NCI-H2029 (cell line): ENCODE measurements at regions not wholly inside any gene's neighbourhood (a gene's known extent, or its start where the extent isn't known, plus 50 kb on each side); places are given as distances from the start of the nearest gene placed in this dataset.

Experiments
- DNase-seq: peaks from one replicate; lab custom pipeline; 2025; lab: John Stamatoyannopoulos, UW

DNA sequence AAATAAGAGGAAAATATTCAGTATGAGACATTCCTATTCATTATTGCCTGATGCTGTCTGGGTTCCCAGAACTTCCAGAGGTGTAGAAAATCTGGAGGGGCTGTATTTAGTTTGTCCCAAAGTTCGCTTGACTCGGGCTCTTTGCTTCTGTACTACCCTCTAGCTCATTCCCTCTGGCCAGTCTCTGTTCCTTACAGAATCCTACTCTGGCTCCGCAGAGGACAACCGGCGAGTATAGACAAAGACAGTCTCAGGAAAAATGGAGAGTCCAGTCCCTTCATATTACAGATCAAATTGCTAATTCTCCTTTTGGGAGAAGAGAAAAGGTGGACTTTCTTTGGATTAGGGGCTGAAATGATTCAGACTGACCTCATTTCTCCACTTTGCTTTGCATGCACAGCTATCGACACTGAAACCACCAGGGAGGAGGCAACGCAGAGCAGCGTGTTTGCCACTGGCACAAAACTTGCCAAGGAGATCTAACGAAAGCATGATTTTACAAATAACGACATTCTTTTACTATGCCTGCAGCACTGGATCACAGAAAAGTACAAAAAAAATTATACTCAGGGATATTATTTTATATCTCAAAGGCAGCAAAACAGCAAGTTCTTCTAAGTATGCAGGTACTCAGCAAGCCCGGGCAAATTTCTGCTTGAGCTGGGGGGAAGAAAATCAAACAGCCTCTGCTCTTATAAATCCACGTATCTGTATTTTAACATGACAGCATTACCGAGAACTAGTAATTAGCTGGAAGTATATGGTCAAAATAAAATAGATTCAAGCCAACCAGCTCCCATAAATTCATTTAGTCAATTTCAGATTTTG, 279.7 kb downstream of the NPR3 start:
- DNase-seq = no peak

DNA sequence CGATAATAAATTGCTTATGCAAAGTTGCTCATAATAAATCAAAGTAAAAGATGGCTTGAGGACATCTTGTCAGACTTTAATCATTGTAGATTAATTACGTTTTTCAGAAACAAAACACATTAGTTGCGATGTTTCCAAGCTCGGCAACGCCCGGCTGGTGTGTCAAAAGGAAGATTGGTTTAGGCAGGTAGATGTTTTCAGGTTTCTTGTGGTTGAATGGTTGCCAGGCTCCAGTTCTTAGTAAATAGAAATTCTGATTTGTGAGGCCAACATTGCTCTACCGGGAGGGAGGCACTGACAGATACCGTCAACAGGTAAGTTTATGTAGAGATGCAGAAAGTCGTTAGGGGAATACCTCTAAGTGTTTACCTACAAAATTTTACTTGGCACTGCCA, 280.3 kb downstream of the NPR3 start:
- no peak for DNase-seq

DNA sequence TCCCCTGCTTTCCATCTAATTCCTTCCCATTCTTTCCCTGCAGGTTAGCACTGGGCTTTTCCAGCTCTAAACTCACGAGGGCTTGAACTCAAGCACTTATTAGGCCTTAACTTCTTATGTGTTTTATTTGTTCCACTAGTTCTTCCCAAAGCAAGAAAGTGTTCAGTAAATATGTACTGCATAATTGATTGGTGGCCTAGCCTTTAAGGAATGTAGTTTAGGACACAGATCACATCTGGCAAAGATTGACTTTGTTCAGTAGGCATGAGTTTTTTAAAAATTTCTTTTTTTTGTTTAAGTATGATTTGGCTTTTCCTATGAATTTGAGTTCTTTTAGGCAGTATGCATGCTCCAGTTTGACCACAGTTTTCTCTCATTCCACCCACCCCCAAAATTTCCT, 285.2 kb downstream of the NPR3 start:
- no peak for DNase-seq

DNA sequence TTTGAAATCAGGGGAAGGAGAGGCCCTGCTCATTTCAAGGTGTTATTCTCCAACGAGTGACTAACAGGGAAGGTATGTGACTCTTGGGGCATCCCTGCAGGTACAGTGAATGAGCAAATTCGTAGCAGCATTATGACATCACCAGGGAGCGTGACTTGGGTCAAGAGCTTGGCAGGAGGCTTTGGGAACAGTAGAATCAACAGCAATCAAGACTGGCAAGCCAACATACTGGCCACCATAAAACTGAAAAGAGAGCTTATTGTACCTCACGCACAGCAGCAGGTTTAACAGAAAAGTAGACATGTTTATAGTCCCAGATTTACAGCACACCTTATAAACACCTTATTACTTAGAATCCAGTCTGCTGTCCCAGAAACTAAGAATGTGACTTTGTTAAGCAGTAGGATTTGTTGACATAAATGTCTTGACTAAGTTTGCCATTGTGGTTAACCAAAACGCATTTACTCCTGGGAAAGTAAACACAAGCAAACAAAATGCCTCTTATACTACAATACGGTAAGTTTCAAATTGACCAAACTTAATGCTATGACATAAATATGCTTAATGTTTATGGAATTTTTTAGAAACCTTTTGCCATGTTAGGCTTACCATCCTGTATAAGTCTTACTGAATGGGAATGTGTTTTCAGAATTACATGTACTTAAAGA, 297.8 kb downstream of the NPR3 start:
- DNase-seq = no peak

DNA sequence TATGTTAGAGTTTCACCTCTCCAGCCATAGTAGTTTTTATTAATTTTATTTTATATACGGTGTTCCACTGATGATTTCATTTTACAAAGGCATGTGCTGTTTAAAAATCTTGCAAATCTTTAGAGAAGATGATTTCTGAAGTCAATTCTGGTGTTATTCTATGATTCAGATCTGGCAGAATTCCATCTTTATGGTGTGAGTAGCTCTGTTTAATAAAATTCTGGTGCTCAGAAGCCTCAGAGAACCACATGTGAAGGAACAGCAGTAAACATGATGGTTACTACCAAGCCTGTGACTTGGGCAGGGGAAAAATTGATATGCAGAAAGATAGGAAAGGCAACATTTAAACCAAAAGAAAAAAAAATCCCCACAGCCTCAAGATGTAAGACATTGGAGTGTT, 299.7 kb downstream of the NPR3 start:
- no peak for DNase-seq

DNA sequence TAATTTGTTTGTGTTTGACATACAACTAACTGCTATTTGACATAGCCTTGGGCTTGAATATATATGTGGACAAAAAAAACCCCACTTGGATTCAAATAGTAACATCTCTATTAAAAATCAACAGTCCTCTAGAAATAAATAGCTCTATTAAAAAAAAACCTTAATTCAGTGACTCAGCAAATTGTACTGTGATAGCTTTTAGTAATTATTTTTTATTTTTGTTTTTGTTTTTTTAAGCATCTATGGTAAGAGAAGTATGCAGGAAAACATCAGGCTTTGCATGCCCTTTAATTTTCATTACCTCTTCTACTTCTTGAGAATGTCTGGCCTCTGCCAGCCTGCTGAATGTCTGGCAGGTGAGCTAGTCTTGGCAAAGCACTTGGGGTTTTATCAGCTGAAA, 300.7 kb downstream of the NPR3 start:
- DNase-seq = no peak

DNA sequence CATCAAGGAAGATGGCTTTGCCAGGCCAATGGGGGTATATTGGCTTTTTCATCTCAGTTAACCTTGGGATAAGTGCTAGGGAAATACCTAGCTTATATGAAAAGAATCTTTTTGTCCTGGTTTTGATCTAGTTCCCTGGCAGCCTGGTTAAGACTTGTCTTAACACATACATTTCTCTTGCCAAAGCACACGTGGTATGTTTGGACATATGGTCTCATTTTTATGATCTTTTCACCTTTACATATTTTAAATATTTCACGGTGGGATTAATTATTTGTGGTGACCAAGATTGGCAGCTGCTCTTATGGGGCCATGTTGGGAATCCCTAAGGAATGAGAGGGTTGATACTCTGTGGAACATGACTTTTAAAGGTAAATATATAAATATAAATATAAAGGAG, 312.5 kb downstream of the NPR3 start:
- no peak for DNase-seq

DNA sequence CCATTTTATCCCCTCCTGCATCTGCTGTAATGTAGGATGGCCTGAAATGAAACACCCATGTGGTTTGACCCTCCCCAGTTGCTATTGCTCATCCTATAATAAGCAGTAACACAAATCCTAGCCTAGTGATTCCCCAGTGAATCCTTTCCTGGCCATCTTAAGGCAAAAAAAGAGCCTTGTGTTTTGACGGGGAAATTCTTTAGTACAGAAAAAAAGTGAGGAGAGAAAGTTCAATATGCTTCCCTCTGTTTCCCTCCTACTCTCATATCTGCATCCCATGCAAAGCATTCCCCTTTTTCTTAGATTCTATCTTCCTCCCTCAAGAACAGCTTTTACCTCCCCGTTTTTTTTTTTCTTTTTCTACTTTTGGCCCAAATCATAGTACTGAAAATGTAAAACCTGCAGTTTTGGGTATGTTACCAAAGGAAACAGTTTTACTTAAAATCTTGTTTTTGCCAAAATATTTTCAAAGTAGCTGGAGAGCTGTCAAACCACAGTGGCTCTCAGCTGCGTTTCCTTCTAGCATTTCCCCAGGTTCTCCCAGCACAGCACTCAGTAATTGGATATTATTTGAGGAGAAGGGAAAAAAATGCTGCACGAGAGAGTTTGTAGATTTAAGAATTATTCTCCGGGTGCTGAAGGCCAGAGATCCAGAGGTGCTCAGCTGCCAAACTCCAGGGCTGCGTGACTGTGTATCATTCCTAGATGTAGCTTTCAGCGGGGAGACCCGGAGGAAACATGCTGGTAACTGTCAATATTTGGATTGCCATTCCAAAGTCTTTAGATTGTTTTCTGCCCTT, 321.4 kb downstream of the NPR3 start:
- no peak for DNase-seq

DNA sequence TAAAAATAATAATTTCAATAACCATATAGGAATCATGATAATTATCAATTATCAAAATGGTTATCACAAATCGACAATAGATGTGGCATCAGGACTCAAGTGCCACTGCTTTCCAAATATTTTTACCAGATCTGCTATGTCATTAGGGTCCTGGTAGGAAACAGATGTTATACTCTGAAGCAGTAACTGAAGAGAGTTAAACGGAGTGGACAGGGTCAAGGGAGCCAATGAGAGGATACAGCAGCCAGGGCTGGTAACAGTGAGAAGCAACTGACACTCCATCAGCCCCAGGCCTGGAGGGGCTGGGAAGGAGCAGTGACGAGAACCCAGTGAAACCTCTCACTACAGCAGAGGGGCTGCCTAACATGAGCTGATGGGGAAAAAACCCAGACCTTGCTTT, 322.4 kb downstream of the NPR3 start:
- no peak for DNase-seq

DNA sequence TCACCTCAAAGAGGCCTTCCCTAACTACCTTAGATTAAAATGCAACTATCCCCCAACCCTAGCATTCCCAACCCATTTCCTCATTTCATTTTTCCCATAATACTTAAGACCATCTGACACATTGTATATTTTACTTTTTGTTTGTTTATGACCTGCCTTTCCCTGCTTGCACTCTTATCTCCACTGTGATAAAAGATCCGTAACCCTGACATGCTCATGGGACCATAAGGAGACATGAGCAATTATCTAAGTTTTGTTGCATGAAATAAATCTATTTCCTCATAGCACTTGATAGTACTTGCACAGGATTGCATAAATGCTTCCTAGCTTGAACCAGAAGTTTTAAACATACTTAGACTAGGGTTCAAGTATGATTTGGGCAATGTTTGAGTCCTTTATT, 323.7 kb downstream of the NPR3 start:
- DNase-seq = no peak

DNA sequence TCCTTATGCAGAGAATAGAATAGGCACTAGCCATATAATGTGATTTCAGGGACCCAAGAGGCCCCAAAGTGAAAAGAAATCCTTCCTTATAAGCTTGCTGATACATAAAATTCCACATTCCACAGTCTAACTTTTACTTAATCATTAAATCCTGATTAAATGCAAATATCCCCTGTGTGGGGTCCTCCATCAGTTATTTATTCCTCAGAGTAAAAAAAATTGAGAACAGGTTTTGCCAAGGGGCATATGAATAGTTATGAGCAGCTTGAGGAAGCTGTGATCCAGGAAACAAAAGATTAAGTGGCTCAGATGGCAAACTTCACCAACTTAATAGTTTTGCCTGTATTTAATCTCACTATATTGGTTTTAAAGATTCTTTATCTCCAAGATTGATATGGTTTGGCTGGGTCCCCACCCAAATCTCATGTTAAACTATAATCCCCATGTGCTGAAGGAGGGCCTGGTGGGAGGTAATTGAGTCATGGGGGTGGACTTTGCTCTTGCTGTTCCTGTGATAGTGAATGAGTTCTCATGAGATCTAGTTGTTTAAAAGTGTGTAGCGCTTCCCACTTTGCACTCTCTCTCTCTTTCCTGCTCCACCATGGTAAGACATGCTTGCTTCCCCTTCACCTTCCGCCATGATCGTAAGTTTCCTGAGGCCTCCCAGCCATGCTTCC, 324.9 kb downstream of the NPR3 start:
- DNase-seq = no peak

DNA sequence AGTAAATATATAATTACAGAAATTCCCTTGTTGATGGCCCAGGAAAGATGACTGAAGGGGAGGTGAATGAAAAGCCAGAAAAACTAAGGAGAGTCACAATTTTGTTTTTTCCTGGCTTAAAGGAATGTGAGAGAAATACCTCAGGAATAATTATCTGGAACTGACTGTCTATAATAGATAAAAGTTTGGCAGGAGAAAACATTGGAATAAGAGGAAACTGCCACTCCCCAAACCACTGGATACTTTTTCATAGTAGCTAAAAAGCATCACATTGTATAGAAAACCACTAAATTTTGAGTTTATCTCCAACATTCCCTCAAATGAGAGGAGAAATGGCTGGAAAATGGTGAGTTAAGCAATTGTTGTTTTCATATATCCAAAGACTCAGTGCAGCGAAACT, 326.0 kb downstream of the NPR3 start:
- no peak for DNase-seq

DNA sequence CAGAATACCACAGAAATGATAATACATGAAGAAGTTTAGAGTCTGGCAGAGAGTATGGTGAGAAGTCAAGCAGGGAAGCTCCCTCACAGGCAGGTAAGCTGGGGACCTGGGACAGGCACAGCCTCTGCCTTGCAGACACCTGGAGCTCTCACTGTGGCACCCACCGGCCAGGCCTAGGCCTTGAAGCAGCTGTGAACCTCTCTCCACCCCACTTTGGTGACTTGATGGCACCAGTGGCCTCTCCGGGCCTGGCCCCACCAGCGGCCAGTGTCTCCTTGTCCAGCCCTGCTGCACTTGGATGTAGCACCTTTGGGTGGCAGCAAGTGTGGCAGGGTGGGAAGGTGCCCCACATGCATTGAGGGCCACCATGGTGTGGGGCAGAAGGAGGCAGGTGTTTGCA, 330.5 kb downstream of the NPR3 start:
- DNase-seq = no peak

DNA sequence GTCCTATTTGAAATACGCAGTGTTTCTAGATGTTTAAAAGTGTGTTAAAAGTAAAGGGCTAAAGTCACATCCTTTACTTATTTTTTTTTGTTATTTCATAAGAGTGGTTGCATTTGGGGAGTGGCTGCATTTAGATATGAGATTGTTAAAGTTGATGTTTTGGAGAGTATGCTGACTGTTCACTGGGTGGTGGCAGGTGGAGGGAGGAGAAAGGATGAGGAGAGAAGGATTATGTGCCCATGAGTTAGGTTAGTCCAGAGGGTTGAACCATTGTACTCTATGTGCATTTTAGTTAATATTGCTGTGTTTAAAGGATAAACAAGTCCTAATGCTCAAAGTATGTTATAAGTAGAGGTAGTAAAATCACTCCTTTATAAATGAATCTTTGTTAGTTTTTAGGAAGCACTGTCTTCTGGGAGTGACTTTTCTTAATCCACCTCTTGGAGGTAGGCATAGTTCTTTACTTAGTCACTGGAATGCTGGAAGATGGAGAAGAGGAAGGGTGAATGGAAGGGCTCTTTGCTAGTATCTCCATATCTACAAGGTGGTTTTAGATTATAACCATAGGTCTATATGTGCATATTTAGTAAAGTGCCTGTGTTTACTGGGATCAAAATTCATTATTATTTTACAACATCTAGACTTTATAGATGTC, 332.3 kb downstream of the NPR3 start:
- DNase-seq = no peak

DNA sequence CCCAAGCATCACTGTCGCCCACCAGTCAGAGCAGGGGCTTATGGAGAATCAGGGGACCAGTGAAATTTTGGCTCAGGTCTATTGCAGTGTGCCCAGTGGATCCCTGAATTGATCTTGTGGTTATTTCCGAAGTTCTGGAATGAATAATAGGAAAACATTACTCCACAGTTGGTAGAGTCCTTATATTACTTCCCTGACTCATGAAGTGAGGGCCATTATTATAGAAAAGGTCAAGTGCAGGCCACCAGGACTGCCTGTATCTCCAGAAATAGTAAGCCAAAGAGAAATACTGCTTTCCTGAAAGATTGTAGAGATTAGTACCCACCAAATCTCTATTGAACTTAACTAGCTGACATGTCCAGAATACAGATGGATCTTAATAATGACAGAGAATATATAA, 335.0 kb downstream of the NPR3 start:
- no peak for DNase-seq

DNA sequence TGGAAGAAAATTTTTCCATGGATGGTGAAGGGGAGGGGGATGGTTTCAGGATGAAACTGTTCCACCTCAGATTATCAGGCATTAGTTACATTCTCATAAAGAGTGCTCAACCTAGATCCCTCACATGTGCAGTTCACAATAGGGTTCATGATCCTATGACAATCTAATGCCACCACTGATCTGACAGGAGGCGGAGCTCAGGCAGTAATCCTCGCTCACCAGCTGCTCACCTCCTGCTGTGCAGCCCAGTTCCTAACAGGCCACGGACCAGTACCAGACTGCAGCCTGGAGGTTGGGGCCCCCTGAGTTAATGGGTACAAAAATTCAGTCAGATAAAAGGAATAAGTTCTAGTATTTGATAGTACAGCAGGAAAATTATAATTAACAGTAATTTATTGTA, 337.2 kb downstream of the NPR3 start:
- DNase-seq = no peak

DNA sequence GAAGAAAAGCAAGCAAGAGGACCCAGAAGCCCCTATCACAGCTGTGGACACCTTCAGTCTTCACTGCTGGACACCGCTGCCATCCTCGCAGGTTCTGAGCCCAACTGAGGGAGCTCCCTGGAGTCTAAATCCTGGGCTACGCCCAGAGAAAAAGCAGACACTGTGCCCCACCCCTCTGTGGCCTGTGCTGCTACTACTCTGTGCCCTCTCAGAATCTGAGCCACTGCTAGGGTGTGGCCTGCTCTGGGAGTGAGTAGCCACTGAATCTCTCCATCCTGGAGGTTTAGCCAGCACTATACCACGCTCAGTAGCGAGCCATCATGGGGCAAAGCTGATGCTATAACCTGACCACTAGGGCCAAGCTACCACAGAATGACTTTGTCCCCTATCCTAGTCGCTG, 338.2 kb downstream of the NPR3 start:
- no peak for DNase-seq

DNA sequence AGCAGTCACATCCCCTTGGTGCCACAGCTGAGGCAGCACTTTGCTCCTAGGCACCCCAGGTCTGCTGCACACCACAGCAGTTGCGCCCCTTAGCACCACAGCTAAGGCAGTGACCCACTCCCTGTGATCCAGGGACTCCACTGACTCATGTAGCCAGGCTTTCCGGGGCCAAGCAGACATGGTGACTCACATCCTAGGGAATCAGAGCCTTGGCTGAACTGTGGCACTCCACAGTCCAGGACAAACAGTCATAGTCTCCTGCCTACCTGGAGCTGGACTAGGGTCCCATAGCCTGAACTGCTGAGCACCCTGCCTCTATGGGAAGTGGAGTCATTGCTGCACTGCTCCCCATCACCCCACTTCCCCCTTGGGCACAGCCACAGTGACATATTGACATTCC, 338.7 kb downstream of the NPR3 start:
- no peak for DNase-seq

DNA sequence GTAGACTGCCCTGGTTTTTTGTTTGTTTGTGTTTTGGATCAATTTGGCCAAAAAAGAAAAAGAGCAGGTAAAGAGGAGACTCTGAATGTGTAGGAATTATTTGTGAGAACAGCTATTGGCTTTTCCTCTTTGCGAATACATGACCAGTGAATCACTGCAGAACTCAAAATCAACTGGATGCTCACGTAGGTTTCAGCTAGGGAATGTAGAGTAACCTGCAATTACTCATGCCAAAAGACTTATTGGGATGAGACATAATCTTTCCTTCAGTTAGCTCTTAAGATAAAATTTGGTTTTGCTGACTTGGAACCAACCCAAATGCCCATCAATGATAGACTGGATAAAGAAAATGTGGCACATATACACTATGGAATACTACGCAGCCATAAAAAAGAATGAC, 348.0 kb downstream of the NPR3 start:
- DNase-seq = no peak

DNA sequence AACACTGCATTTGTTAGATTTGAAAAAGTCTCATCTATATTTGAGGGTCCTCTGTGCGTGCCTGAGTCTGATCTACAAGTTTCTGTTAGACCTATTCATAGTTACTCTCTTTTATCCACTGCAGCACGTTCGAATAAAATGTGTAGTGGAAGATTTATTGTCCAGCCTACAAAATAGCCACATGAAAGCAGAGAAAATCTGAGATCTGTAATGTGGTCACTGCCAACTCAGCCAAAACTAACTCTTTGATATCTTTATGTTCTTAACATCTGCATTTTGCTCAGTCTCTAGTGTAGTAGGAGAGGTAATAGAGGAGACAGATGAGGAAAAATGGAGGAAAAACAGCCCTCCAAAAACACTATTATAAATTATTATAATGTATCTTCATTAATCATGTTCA, 354.0 kb downstream of the NPR3 start:
- no peak for DNase-seq

DNA sequence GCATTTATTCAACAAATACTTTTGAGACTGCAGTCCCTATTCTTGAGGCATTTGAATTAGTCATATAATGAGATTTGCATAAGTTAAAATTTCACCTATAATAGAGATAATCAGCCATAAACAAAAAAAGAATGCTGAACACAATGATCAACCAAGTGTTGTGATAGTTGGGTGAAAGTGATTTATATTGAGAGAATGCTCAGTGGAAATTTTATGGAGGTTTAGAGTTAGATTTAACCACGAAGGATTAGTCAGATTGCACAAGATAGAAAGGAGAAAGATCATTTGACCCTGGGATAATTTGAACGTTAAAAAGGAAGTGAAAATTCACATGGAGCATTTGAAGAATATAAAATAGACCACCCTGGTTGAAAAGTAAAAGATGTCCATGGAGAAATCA, 356.2 kb downstream of the NPR3 start:
- no peak for DNase-seq

DNA sequence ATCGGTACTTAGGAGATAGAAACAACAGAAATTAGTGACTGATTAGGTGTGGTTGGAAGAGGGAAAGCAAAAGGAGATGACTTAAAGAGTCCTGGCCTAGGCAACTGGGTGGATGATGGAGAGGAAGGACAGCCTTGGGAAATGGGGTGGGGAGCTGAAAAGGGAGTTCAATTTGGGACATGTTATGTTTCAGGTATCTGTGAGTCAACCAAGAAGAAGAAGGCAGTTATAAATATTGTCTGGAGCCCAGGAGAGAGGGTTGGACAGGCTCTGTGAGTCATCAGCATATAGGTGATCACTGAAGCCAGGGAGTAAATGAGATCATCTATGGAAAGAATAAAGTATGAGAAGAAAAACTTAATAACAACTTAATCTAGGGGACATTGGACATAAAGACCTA, 357.7 kb downstream of the NPR3 start:
- DNase-seq = no peak
